MCF 10A (cell line): ENCODE measurements at regions not wholly inside any gene's neighbourhood (a gene's known extent, or its start where the extent isn't known, plus 50 kb on each side); places are given as distances from the start of the nearest gene placed in this dataset.

ENCODE experiments used
- BruUV-seq: library from RNA; stranded (reverse); fragments of 400-500 nt; replicated peaks from 2 replicates; lab custom pipeline; 2021; lab: Mats Ljungman, UMichigan
- CTCF ChIA-PET: fragments of 300-600 bp; sonication (Branson Sonifier 250); formaldehyde crosslinking; extraction: SDS; loops from one replicate; lab custom pipeline; 2021; ENCODE audit warnings: antibody characterized with exemption, inconsistent platforms; lab: Yijun Ruan, JAX
- POLR2A ChIA-PET: fragments of 300-600, 350-650 bp; sonication (Branson Sonifier 250); formaldehyde crosslinking; extraction: SDS; loops from one replicate; lab custom pipeline; 2020; ENCODE audit warnings: antibody characterized with exemption, inconsistent platforms; lab: Yijun Ruan, JAX
- DNase-seq: peaks from one replicate; pipeline ENCODE4 v3.0.0-alpha.2; 2018; ENCODE audit not compliant: unreplicated experiment
- H3K27ac Mint-ChIP-seq: one replicate; pipeline ENCODE4 v1.8.0; 2022; ENCODE audit warnings: mild to moderate bottlenecking, low read depth, mixed read lengths; ENCODE audit not compliant: unreplicated experiment
- H3K27me3 Mint-ChIP-seq: one replicate; pipeline ENCODE4 v1.8.0; 2022; ENCODE audit warnings: mixed read lengths; ENCODE audit not compliant: insufficient read depth, unreplicated experiment
- H3K36me3 Mint-ChIP-seq: one replicate; pipeline ENCODE4 v1.8.0; 2022; ENCODE audit warnings: mild to moderate bottlenecking, moderate library complexity, mixed read lengths; ENCODE audit not compliant: insufficient read depth, unreplicated experiment
- H3K4me1 Mint-ChIP-seq: one replicate; pipeline ENCODE4 v1.8.0; 2022; ENCODE audit warnings: mixed read lengths; ENCODE audit not compliant: insufficient read depth, unreplicated experiment
- H3K4me3 Mint-ChIP-seq: one replicate; pipeline ENCODE4 v1.8.0; 2022; ENCODE audit warnings: mild to moderate bottlenecking, moderate library complexity, mixed read lengths; ENCODE audit not compliant: unreplicated experiment
- H3K9me3 Mint-ChIP-seq: one replicate; pipeline ENCODE4 v1.8.0; 2022; ENCODE audit warnings: mixed read lengths; ENCODE audit not compliant: unreplicated experiment
- intact Hi-C: fragments of 100-400 bp; cut with micrococcal nuclease; formaldehyde crosslinking; loops from 2 replicates; pipeline ENCODE4 v1.14.1; 2022
- TF ChIP-seq, protein P1 (sequence below): fragments of 200-600 bp; IDR thresholded peaks from one replicate; pipeline ENCODE4 v1.8.0; 2022; ENCODE audit warnings: antibody characterized with exemption, mild to moderate bottlenecking; ENCODE audit not compliant: unreplicated experiment

DNA sequence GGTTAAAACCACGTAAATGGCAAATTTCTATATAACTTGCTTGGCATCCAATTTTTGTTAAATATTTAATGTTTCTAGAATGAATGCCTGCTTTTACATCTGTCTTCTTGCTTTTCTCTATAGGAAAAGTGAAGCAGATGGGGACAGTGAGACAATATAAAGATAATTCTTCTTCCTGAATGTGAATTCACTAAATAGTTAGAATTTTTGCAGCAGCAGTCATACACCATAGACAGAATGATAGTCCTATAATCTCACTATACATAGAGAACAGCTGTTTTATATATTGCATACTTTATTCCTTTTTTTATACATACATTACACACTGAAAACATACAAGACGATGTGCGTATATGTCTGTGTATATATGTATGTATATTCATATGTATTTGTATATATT lies 1127.3 kb downstream of the PCDH9 start:
- CTCF ChIA-PET: no interaction called here
- H3K4me1 Mint-ChIP-seq: no peaks in the 10 kb centered on the region

DNA sequence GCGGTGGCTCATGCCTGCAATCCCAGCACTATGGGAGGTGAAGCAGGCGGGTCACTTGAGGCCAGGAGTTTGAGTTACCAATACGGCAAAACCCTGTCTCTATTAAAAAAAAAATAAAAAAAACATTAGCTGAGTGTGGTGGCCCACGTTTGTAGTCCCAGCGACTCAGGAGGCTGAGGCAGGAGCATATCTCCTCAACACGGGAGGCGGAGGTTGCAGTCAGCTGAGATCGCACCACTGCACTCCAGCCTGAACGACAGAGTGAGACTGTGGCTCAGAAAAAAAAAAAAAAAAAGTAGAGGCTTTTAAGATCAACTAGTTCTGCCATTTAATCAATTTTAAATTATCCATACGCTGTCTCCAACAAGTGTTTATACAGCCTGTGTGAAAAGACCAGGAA lies 1130.3 kb downstream of the PCDH9 start:
- Mint-ChIP-seq H3K4me1 (no peaks in the 10 kb centered on the region), H3K9me3 (no peaks in the 10 kb centered on the region), H3K36me3 (no peaks in the 10 kb centered on the region), H3K4me3 (no peak overlapping the region), H3K27ac (no peak overlapping the region), H3K27me3 (no peaks in the 10 kb centered on the region)
- intact Hi-C loops: no loop called here
- ChIA-PET CTCF (no interaction called here), POLR2A (no interaction called here)
- BruUV-seq: no TSS peak
- no peak for DNase-seq
- TF ChIP-seq, protein P1, sequence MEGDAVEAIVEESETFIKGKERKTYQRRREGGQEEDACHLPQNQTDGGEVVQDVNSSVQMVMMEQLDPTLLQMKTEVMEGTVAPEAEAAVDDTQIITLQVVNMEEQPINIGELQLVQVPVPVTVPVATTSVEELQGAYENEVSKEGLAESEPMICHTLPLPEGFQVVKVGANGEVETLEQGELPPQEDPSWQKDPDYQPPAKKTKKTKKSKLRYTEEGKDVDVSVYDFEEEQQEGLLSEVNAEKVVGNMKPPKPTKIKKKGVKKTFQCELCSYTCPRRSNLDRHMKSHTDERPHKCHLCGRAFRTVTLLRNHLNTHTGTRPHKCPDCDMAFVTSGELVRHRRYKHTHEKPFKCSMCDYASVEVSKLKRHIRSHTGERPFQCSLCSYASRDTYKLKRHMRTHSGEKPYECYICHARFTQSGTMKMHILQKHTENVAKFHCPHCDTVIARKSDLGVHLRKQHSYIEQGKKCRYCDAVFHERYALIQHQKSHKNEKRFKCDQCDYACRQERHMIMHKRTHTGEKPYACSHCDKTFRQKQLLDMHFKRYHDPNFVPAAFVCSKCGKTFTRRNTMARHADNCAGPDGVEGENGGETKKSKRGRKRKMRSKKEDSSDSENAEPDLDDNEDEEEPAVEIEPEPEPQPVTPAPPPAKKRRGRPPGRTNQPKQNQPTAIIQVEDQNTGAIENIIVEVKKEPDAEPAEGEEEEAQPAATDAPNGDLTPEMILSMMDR: no peak

More for the DNA sequence above, 1127.3 kb downstream of the PCDH9 start:
- no peaks in the 10 kb centered on the region for H3K27me3 Mint-ChIP-seq
- H3K36me3 Mint-ChIP-seq: no peaks in the 10 kb centered on the region
- no peaks in the 10 kb centered on the region for H3K9me3 Mint-ChIP-seq
- POLR2A ChIA-PET: interaction anchor here (0.7 kb wide), 1 partner anchor 412 kb away, joined by 3 read pairs; no protein-coding TSS in a partner anchor
- DNase-seq: no peak
- no peak overlapping the region for H3K4me3 Mint-ChIP-seq
- BruUV-seq: no TSS peak
- TF ChIP-seq, protein P1: no peak
- H3K27ac Mint-ChIP-seq: no peak overlapping the region
- intact Hi-C loops: no loop called here

- H3K27ac Mint-ChIP-seq: no peak overlapping the region
- no peaks in the 10 kb centered on the region for H3K4me1 Mint-ChIP-seq
- ChIA-PET POLR2A (no interaction called here), CTCF (no interaction called here)
- BruUV-seq: no TSS peak
- no peaks in the 10 kb centered on the region for H3K27me3 Mint-ChIP-seq
- TF ChIP-seq, protein P1: no peak
- H3K4me3 Mint-ChIP-seq: no peak overlapping the region
- H3K9me3 Mint-ChIP-seq: no peaks in the 10 kb centered on the region
- DNase-seq: no peak
- intact Hi-C loops: no loop called here
- no peaks in the 10 kb centered on the region for H3K36me3 Mint-ChIP-seq
These were observed 1131.1 kb downstream of the PCDH9 start for GRCh38 chr13:66098931-66099628.

GRCh38 chr13:66089711-66090110 lies 1140.4 kb downstream of the PCDH9 start:
- Mint-ChIP-seq H3K4me3 (no peak overlapping the region), H3K27me3 (no peaks in the 10 kb centered on the region), H3K9me3 (no peaks in the 10 kb centered on the region), H3K36me3 (no peaks in the 10 kb centered on the region), H3K4me1 (no peaks in the 10 kb centered on the region), H3K27ac (no peak overlapping the region)
- BruUV-seq: no TSS peak
- TF ChIP-seq, protein P1: no peak
- no peak for DNase-seq
- ChIA-PET CTCF (no interaction called here), POLR2A (no interaction called here)
- intact Hi-C loops: no loop called here
